ENCODE measurements at regions not wholly inside any gene's neighbourhood (a gene's known extent, or its start where the extent isn't known, plus 50 kb on each side); places are given as distances from the start of the nearest gene placed in this dataset. TPM values are rescaled to one million over a fixed set of nuclear protein-coding genes. Genes with fewer than 3 reads are reported as not detected.

GRCh38 chr20:24043294-24043693, 54.7 kb upstream of the GGTLC1 start:
- Histone ChIP-seq H3K9me3 (ENCODE audit: control insufficient read depth, insufficient read depth, low read length) (no peaks in the 10 kb centered on the region), H3K27ac (ENCODE audit: low read depth, low read length) (no peak overlapping the region), H3K4me3 (ENCODE audit: low read depth, low read length) (no peak overlapping the region), H3K27me3 (ENCODE audit: control insufficient read depth, insufficient read depth, low read length) (no peaks in the 10 kb centered on the region)
- CTCF ChIA-PET, result no interaction called here
- POLR2A ChIA-PET, result no interaction called here
- no peak for TF ChIP-seq CTCF (IDR thresholded peaks at IDR 0.05; ENCODE audit: low read depth, low read length)
- DNase-seq (ENCODE audit: low read depth, low spot score), result no peak

- H3K27me3 ChIP-seq (ENCODE audit: control insufficient read depth, insufficient read depth, low read length), result no peaks in the 10 kb centered on the region
- no peak overlapping the region for H3K4me3 ChIP-seq (ENCODE audit: low read depth, low read length)
- CTCF ChIA-PET, result no interaction called here
- no peak for TF ChIP-seq CTCF (IDR thresholded peaks at IDR 0.05; ENCODE audit: low read depth, low read length)
- POLR2A ChIA-PET, result no interaction called here
- H3K27ac ChIP-seq (ENCODE audit: low read depth, low read length), result no peak overlapping the region
- no peak for DNase-seq (ENCODE audit: low read depth, low spot score)
- no peaks in the 10 kb centered on the region for H3K9me3 ChIP-seq (ENCODE audit: control insufficient read depth, insufficient read depth, low read length)
Measured at GRCh38 chr20:24042646-24043045, 54.1 kb upstream of the GGTLC1 start.

GRCh38 chr20:24040896-24041459, 52.4 kb upstream of the GGTLC1 start:
- no peak overlapping the region for H3K4me3 ChIP-seq (ENCODE audit: low read depth, low read length)
- POLR2A ChIA-PET, result no interaction called here
- CTCF ChIA-PET, result no interaction called here
- H3K9me3 ChIP-seq (ENCODE audit: control insufficient read depth, insufficient read depth, low read length), result no peaks in the 10 kb centered on the region
- H3K27me3 ChIP-seq (ENCODE audit: control insufficient read depth, insufficient read depth, low read length), result no peaks in the 10 kb centered on the region
- no peak for DNase-seq (ENCODE audit: low read depth, low spot score)
- H3K27ac ChIP-seq (ENCODE audit: low read depth, low read length), result no peak overlapping the region
- TF ChIP-seq CTCF (IDR thresholded peaks at IDR 0.05; ENCODE audit: low read depth, low read length), result no peak

- no peaks in the 10 kb centered on the region for H3K27me3 ChIP-seq (ENCODE audit: control insufficient read depth, insufficient read depth, low read length)
- DNase-seq (ENCODE audit: low read depth, low spot score), result no peak
- no peak for TF ChIP-seq CTCF (IDR thresholded peaks at IDR 0.05; ENCODE audit: low read depth, low read length)
- no peak overlapping the region for H3K4me3 ChIP-seq (ENCODE audit: low read depth, low read length)
- POLR2A ChIA-PET, result no interaction called here
- CTCF ChIA-PET, result no interaction called here
- no peaks in the 10 kb centered on the region; the same call in 1 of the 2 replicates for H3K9me3 ChIP-seq (ENCODE audit: control insufficient read depth, insufficient read depth, low read length)
- no peak overlapping the region for H3K27ac ChIP-seq (ENCODE audit: low read depth, low read length)
Measured at GRCh38 chr20:24039196-24039595, 50.6 kb upstream of the GGTLC1 start.

Small RNAs in the stretch of these regions (small RNA-seq; reads per million reads assigned to genes)
- not detected for gene RNU1-23P (ENCODE audit: insufficient read length, low read depth)
